OCI-LY1 (cell line): ENCODE measurements at regions not wholly inside any gene's neighbourhood (a gene's known extent, or its start where the extent isn't known, plus 50 kb on each side); places are given as distances from the start of the nearest gene placed in this dataset.

ENCODE experiments used
- CTCF ChIP-seq: fragments of 200-600 bp; sonication (generic), shearing (Covaris generic); IDR thresholded peaks from 2 replicates; pipeline ENCODE4 v1.5.1; 2017; ENCODE audit warnings: mild to moderate bottlenecking, antibody characterized with exemption, low read length, moderate library complexity, mixed read lengths
- EZH2 ChIP-seq: fragments of 200-600 bp; sonication (generic), shearing (Covaris generic); IDR thresholded peaks from 2 replicates; pipeline ENCODE4 v1.8.0; 2017; ENCODE audit warnings: borderline replicate concordance, mixed run types, mild to moderate bottlenecking, antibody characterized with exemption, low read length, moderate library complexity, mixed read lengths

- no peak for TF ChIP-seq CTCF
- no peak for TF ChIP-seq EZH2
Observed at GRCh38 chr3:187873843-187874242, 128.6 kb upstream of the BCL6 start.
